ENCODE measurements at regions not wholly inside any gene's neighbourhood (a gene's known extent, or its start where the extent isn't known, plus 50 kb on each side); places are given as distances from the start of the nearest gene placed in this dataset.

- Histone ChIP-seq H3K9me3 (replicated peaks; ENCODE audit: low read length) (no peaks in the 10 kb centered on the region), H3K36me3 (ENCODE audit: insufficient read depth, low read length) (no peaks in the 10 kb centered on the region), H3K4me2 (ENCODE audit: low read length) (no peak overlapping the region), H3K4me1 (ENCODE audit: control insufficient read depth, insufficient read depth, low read length) (no peaks in the 10 kb centered on the region), H3K9ac (ENCODE audit: low read depth, low read length) (no peak overlapping the region), H3K4me3 (ENCODE audit: low read length) (no peak overlapping the region), H3K27me3 (ENCODE audit: control insufficient read depth, insufficient read depth, low read length) (no peaks in the 10 kb centered on the region)
Measured at GRCh38 chr6:95292011-95292410, 285.3 kb upstream of the MANEA start.

GRCh38 chr6:95293257-95293656 lies 284.1 kb upstream of the MANEA start:
- H3K9me3 ChIP-seq (replicated peaks; ENCODE audit: low read length): no peaks in the 10 kb centered on the region
- H3K4me2 ChIP-seq (ENCODE audit: low read length): no peak overlapping the region
- no peak overlapping the region for H3K9ac ChIP-seq (ENCODE audit: low read depth, low read length)
- no peaks in the 10 kb centered on the region for H3K27me3 ChIP-seq (ENCODE audit: control insufficient read depth, insufficient read depth, low read length)
- no peak overlapping the region for H3K4me3 ChIP-seq (ENCODE audit: low read length)
- no peaks in the 10 kb centered on the region for H3K4me1 ChIP-seq (ENCODE audit: control insufficient read depth, insufficient read depth, low read length)
- no peaks in the 10 kb centered on the region for H3K36me3 ChIP-seq (ENCODE audit: insufficient read depth, low read length)

- H3K9me3 ChIP-seq (replicated peaks; ENCODE audit: low read length): no peaks in the 10 kb centered on the region
- H3K4me2 ChIP-seq (ENCODE audit: low read length): no peak overlapping the region
- H3K36me3 ChIP-seq (ENCODE audit: insufficient read depth, low read length): no peaks in the 10 kb centered on the region
- no peaks in the 10 kb centered on the region for H3K4me1 ChIP-seq (ENCODE audit: control insufficient read depth, insufficient read depth, low read length)
- no peak overlapping the region for H3K4me3 ChIP-seq (ENCODE audit: low read length)
- H3K9ac ChIP-seq (ENCODE audit: low read depth, low read length): no peak overlapping the region
- no peaks in the 10 kb centered on the region for H3K27me3 ChIP-seq (ENCODE audit: control insufficient read depth, insufficient read depth, low read length)
Measured at GRCh38 chr6:95294043-95294442, 283.3 kb upstream of the MANEA start.

- Histone ChIP-seq H3K36me3 (ENCODE audit: insufficient read depth, low read length) (no peaks in the 10 kb centered on the region), H3K4me2 (ENCODE audit: low read length) (no peak overlapping the region), H3K9ac (ENCODE audit: low read depth, low read length) (no peak overlapping the region), H3K9me3 (replicated peaks; ENCODE audit: low read length) (peaks cover 4% of the 10 kb centered on the region), H3K4me1 (ENCODE audit: control insufficient read depth, insufficient read depth, low read length) (no peaks in the 10 kb centered on the region), H3K27me3 (ENCODE audit: control insufficient read depth, insufficient read depth, low read length) (no peaks in the 10 kb centered on the region), H3K4me3 (ENCODE audit: low read length) (no peak overlapping the region)
Measured at GRCh38 chr6:95309545-95309944, 267.8 kb upstream of the MANEA start.

- Histone ChIP-seq H3K9ac (ENCODE audit: low read depth, low read length) (no peak overlapping the region), H3K4me1 (ENCODE audit: control insufficient read depth, insufficient read depth, low read length) (no peaks in the 10 kb centered on the region), H3K36me3 (ENCODE audit: insufficient read depth, low read length) (no peaks in the 10 kb centered on the region), H3K27me3 (ENCODE audit: control insufficient read depth, insufficient read depth, low read length) (no peaks in the 10 kb centered on the region), H3K4me2 (ENCODE audit: low read length) (no peak overlapping the region), H3K9me3 (replicated peaks; ENCODE audit: low read length) (no peaks in the 10 kb centered on the region), H3K4me3 (ENCODE audit: low read length) (no peak overlapping the region)
Measured at GRCh38 chr6:95318137-95318536, 259.2 kb upstream of the MANEA start.

- Histone ChIP-seq H3K9me3 (replicated peaks; ENCODE audit: low read length) (no peaks in the 10 kb centered on the region), H3K4me2 (ENCODE audit: low read length) (no peak overlapping the region), H3K4me3 (ENCODE audit: low read length) (no peak overlapping the region), H3K36me3 (ENCODE audit: insufficient read depth, low read length) (no peaks in the 10 kb centered on the region), H3K4me1 (ENCODE audit: control insufficient read depth, insufficient read depth, low read length) (no peaks in the 10 kb centered on the region), H3K27me3 (ENCODE audit: control insufficient read depth, insufficient read depth, low read length) (no peaks in the 10 kb centered on the region), H3K9ac (ENCODE audit: low read depth, low read length) (no peak overlapping the region)
Measured at GRCh38 chr6:95321126-95321525, 256.2 kb upstream of the MANEA start.

GRCh38 chr6:95325916-95326315 lies 251.4 kb upstream of the MANEA start:
- no peak overlapping the region for H3K9ac ChIP-seq (ENCODE audit: low read depth, low read length)
- H3K4me2 ChIP-seq (ENCODE audit: low read length): no peak overlapping the region
- H3K36me3 ChIP-seq (ENCODE audit: insufficient read depth, low read length): no peaks in the 10 kb centered on the region
- no peaks in the 10 kb centered on the region for H3K27me3 ChIP-seq (ENCODE audit: control insufficient read depth, insufficient read depth, low read length)
- H3K4me1 ChIP-seq (ENCODE audit: control insufficient read depth, insufficient read depth, low read length): no peaks in the 10 kb centered on the region
- H3K9me3 ChIP-seq (replicated peaks; ENCODE audit: low read length): no peaks in the 10 kb centered on the region
- H3K4me3 ChIP-seq (ENCODE audit: low read length): no peak overlapping the region

GRCh38 chr6:95328231-95328630 lies 249.1 kb upstream of the MANEA start:
- no peaks in the 10 kb centered on the region for H3K36me3 ChIP-seq (ENCODE audit: insufficient read depth, low read length)
- no peak overlapping the region for H3K4me2 ChIP-seq (ENCODE audit: low read length)
- no peaks in the 10 kb centered on the region for H3K9me3 ChIP-seq (replicated peaks; ENCODE audit: low read length)
- H3K27me3 ChIP-seq (ENCODE audit: control insufficient read depth, insufficient read depth, low read length): no peaks in the 10 kb centered on the region
- no peak overlapping the region for H3K4me3 ChIP-seq (ENCODE audit: low read length)
- no peak overlapping the region for H3K9ac ChIP-seq (ENCODE audit: low read depth, low read length)
- no peaks in the 10 kb centered on the region for H3K4me1 ChIP-seq (ENCODE audit: control insufficient read depth, insufficient read depth, low read length)

- H3K9ac ChIP-seq (ENCODE audit: low read depth, low read length): no peak overlapping the region
- no peaks in the 10 kb centered on the region for H3K9me3 ChIP-seq (replicated peaks; ENCODE audit: low read length)
- H3K36me3 ChIP-seq (ENCODE audit: insufficient read depth, low read length): no peaks in the 10 kb centered on the region
- H3K27me3 ChIP-seq (ENCODE audit: control insufficient read depth, insufficient read depth, low read length): no peaks in the 10 kb centered on the region
- H3K4me3 ChIP-seq (ENCODE audit: low read length): no peak overlapping the region
- H3K4me1 ChIP-seq (ENCODE audit: control insufficient read depth, insufficient read depth, low read length): no peaks in the 10 kb centered on the region
- H3K4me2 ChIP-seq (ENCODE audit: low read length): no peak overlapping the region
Measured at GRCh38 chr6:95352064-95352795, 225.1 kb upstream of the MANEA start.

GRCh38 chr6:95354551-95354950 lies 222.8 kb upstream of the MANEA start:
- Histone ChIP-seq H3K4me1 (ENCODE audit: control insufficient read depth, insufficient read depth, low read length) (no peaks in the 10 kb centered on the region), H3K9me3 (replicated peaks; ENCODE audit: low read length) (no peaks in the 10 kb centered on the region), H3K4me2 (ENCODE audit: low read length) (no peak overlapping the region), H3K27me3 (ENCODE audit: control insufficient read depth, insufficient read depth, low read length) (no peaks in the 10 kb centered on the region), H3K9ac (ENCODE audit: low read depth, low read length) (no peak overlapping the region), H3K36me3 (ENCODE audit: insufficient read depth, low read length) (no peaks in the 10 kb centered on the region), H3K4me3 (ENCODE audit: low read length) (no peak overlapping the region)

GRCh38 chr6:95357380-95358020 lies 219.8 kb upstream of the MANEA start:
- H3K36me3 ChIP-seq (ENCODE audit: insufficient read depth, low read length): no peaks in the 10 kb centered on the region
- H3K4me1 ChIP-seq (ENCODE audit: control insufficient read depth, insufficient read depth, low read length): no peaks in the 10 kb centered on the region
- no peak overlapping the region for H3K9ac ChIP-seq (ENCODE audit: low read depth, low read length)
- H3K4me2 ChIP-seq (ENCODE audit: low read length): no peak overlapping the region
- no peak overlapping the region for H3K4me3 ChIP-seq (ENCODE audit: low read length)
- H3K9me3 ChIP-seq (replicated peaks; ENCODE audit: low read length): no peaks in the 10 kb centered on the region
- no peaks in the 10 kb centered on the region for H3K27me3 ChIP-seq (ENCODE audit: control insufficient read depth, insufficient read depth, low read length)

GRCh38 chr6:95364016-95364604 lies 213.2 kb upstream of the MANEA start:
- Histone ChIP-seq H3K36me3 (ENCODE audit: insufficient read depth, low read length) (no peaks in the 10 kb centered on the region), H3K4me2 (ENCODE audit: low read length) (no peak overlapping the region), H3K4me3 (ENCODE audit: low read length) (no peak overlapping the region), H3K27me3 (ENCODE audit: control insufficient read depth, insufficient read depth, low read length) (no peaks in the 10 kb centered on the region), H3K9me3 (replicated peaks; ENCODE audit: low read length) (no peaks in the 10 kb centered on the region), H3K4me1 (ENCODE audit: control insufficient read depth, insufficient read depth, low read length) (no peaks in the 10 kb centered on the region), H3K9ac (ENCODE audit: low read depth, low read length) (no peak overlapping the region)
